ENCODE measurements at regions not wholly inside any gene's neighbourhood (a gene's known extent, or its start where the extent isn't known, plus 50 kb on each side); places are given as distances from the start of the nearest gene placed in this dataset.

DNA sequence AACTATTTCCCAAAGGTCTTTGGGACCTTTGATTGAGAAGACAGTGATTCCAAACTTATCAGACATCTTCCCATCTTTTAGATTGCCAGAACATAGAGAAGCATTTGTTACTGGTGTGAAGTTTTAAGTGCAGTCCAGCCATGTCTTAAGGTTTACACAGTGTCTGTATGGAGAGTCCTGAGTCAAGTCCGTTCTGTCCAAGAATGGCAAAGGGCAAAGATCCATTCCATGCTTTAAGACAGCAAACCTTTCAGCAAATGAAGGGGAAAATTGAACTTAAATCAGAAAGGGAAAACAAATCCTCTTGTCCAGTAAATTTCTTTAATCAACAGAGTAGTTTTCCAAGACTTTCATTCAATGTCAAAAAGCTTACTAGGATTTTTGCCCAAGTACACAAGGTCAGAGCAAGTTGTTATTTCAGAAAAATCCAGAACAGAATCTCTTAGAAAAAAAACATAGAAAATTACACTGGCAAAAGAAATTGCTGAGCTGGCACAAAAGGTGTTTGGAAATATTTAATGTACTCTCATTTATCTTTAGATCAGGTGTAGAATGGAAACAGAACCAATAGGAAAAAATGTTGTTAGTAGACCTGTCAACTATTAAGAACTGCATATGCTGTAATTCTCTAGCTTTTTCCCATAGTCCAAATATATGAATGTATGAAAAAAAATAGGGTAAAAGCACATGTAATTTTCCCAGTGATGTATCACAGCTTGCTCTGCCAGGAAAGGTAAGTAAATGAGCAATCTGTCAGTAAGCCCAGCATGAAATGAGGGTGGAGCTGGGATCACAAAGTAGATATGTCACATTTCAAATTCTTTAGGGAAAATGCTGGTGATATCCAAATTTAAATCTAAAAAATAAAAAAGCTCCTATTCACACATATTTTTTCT is 1099.9 kb downstream of the TUSC7 start:
- DNase-seq, result no peak

DNA sequence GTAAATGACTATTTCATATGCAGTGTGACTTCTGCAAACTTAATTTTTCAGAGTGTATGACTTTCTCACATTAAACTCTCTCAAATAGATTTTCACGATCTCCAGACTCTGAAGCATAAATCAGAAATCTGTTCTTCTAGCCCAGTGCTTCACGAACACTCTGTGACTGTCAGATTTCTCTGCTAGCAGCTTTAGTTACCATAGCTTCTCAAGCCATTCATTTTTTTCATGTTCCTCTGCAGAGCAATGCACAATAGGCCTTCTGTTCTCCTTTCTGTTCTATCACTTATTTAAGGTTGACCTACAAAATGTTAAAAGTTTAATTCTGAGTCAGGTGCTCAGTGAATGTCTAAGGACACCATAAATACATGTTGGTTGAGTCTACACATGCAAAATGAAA is 1102.2 kb downstream of the TUSC7 start:
- no peak for DNase-seq

DNA sequence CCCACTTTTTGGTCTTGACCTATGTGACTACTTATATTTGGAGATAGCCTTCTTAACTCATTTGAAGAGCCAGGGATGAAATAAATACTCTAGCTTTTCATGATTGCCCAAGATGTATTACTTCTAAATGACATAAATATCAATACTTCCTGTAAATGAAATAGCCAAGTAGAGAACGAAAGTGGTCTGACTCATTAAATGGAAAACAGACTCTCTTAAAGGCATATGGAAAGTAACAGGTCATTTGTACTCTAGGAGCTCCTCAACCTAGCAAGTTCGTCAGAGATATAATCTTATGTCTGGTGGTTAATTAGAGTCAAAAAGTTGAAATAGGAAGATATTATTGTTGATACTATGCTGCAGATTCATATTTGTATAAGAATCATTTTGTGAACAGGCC is 1105.4 kb downstream of the TUSC7 start:
- DNase-seq, result no peak

DNA sequence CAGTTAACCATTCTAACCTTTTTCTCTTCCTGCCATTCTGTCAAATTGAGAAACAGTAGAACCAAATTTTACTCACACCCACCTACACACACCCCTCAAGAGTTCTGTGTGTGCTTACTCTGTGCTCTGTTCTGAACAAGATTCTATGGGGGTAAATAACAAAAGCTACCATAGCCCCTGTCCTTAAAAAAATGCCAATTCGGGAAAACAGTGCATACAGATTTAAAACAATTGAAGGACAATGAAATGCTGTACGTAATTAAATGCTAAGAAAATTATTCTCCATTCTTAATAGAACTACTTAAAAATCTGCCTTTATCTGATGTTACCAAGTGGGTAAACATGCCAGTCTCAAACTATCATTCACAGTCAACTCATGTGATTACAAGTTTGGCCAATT is 1107.5 kb downstream of the TUSC7 start:
- DNase-seq, result no peak

DNA sequence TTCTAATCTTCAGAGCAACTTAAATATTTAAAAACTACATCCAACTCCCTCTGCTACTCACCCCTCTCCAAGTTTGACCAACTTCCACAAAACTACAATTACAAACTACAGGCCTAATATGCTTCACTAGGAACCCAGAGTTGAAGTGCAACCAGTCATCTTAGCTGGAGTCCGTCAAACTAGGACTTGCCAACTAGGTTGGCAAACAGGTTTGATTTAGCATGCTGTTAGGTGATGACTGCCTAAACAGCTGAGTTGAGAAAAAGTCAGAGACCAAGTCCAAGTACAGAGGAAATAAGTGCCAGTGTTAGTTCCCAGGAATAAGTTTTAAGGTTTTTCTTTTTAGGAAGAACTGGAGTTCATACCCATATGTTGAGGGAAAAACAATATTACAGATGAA is 1109.0 kb downstream of the TUSC7 start:
- DNase-seq, result no peak

DNA sequence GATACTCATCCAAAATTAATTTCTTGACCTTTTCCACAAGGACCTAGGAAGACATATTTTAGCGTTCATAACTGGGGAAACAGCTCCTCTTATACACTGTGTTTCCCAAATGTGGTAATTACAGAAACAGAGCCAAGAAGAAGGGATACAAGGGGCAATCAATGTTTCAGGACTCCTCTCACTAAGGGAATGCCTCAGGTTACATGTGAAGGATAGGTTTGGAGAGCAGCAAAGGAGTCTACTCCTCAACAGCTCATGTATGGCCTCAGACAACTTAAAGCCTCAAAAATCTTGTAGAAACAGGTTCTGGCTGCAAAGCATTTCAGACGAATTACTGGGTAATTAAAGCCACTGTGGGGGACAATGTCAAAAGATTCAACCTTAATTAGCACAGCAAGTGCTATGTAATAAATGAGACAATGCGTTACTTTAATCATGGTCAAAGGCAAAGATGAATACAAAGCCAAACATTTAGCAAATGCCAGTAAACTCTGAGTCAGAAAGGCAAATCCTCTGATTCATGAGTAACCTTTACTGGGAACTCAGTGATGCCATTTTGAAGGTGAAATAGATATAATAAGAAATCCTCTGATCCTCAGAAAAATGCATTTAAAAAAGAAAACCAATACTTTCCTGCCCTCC is 1111.2 kb downstream of the TUSC7 start:
- no peak for DNase-seq

DNA sequence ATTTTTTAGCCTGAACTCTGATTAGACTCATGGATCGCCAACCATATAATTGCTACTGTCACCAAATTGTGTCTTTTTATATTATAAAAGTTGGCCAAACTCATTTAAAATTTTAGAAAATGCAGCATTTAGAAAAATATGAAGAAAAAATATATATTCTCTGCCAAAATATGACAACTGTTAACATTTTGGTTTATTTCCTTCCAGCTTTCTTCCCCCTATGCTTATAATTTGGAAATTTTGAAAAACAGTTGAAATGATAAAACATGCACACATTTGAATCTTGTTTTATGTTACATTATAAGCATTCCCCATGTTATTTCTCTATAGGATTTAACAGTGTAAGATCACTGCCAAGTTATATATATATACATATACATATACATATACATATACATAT is 1112.8 kb downstream of the TUSC7 start:
- no peak for DNase-seq

DNA sequence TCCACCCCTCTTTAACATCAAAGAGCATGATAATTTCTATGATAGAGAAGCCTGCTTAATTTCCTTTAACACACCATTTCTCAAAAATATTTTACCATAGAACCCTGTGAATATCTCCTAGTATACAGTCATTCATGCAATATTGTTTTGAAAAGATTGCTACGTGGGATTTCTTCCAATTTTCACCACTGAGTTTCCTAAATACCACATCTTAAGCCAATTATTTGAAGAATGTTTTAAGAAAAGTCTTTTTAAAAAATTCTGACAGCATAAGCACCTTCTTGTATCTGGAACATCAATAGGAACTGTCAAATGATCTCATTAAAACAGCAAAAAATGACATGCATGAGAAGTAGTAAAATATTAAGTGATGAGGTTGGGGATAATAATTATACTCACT is 1126.7 kb downstream of the TUSC7 start:
- DNase-seq, result no peak

DNA sequence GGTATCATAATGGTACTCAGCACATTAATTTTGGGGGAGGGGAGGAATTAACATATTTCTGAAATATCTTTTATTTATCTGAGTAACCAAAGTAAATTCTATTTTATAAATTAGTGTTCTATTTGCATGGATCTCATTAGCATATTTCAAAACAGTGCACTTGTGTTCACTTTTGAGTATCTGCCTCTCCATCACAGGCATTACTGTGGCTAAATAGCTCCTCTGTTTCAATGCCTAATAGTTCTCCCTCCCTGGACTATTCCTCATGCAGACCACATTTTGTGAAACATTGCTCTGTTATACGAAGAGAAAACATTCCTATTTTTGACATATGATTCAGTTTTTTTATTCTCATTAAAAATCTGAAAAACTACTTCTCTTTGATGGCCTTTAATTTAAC is 1127.8 kb downstream of the TUSC7 start:
- DNase-seq, result no peak

DNA sequence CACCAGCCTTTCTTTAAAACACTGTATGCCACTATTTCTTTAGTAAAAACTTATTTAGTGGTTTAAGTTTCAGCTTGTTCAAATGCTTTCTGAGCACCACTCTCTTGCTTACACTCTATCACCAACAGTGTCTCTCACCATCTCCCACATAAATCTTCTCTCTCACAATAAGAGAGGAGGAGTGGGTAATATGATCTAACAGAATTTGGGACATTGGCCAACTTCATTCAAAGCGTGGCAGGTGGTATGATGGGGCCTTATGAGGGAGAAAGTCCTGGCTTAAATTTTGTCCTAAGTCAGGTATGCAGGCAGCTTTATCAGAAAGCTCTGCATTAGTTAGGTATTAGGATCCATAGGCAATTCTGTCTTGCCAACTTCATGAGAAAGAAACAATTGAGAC is 1132.5 kb downstream of the TUSC7 start:
- DNase-seq, result peak; percentile 57

DNA sequence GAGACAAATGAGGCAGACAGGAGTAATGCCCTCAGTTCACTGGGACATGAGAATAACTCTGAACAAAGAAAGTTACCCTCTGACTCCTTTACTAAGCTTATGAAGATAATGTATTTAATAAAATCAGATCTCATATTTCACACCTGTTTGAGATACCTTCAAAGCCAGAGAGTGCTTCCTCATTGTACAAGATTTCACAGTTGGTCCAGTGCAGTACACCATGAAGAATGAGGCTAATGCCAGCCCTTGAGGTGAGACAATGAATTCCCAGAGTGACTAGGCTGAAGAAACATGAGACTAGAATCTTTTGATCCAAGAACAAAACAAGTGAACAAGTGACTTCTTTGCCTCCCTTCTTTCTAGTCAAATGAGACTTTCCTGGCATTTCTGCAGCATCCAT is 1133.8 kb downstream of the TUSC7 start:
- peak; percentile 43 for DNase-seq

DNA sequence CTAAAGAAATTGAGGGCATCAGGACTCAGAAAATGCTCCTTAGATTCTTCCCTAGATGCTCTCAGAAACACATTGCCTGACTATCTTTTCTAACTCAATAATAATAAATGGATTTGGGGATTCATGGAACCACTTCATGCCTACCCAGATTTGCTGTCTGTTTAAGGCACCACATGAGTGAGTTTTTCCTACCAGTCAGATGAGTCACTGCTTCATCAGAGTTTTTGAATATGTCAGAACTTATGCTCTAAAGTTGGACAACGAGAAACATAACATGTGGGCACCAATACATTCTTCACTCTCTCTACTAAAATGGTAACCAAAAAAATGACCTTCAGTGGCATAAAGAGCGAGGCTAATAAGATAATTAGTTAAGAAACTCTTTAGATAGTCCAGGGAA is 1135.1 kb downstream of the TUSC7 start:
- no peak for DNase-seq

DNA sequence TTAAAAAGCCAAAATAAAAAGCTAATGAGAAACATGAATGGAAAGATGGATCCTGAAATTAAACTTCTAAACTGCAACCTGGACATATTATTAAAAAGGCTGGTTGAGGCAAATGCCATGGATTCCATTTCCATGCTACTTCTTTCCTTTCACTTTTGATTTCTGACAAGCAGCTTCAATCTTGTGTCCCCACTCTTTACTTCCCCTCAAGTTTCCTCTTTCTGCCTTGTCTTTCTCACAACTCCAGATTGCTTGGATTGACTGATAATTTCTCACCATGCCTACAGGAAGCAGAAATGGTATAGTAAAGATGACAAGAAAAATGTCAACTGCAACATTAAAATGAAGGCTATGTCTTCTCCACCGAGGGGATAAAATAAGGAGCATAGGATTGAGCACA is 1136.7 kb downstream of the TUSC7 start:
- DNase-seq, result no peak

DNA sequence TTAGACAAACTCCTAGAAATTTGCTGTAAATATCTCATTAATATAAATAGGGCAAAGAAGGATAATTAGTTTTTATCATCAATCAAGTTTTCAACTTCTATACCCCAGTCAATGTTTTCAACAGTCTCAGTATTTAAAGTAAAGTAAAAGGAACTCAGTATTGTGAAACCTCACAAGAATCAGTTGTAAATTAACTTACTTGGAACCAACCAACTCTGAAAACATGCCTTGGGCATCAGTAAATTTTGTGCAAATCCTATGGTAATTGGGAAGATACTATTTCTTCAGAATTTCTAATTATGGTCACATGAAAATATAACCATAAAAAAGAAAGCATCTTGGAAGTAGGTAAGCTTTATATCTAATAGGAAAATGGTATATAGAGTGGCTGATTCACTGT is 1139.0 kb downstream of the TUSC7 start:
- no peak for DNase-seq

DNA sequence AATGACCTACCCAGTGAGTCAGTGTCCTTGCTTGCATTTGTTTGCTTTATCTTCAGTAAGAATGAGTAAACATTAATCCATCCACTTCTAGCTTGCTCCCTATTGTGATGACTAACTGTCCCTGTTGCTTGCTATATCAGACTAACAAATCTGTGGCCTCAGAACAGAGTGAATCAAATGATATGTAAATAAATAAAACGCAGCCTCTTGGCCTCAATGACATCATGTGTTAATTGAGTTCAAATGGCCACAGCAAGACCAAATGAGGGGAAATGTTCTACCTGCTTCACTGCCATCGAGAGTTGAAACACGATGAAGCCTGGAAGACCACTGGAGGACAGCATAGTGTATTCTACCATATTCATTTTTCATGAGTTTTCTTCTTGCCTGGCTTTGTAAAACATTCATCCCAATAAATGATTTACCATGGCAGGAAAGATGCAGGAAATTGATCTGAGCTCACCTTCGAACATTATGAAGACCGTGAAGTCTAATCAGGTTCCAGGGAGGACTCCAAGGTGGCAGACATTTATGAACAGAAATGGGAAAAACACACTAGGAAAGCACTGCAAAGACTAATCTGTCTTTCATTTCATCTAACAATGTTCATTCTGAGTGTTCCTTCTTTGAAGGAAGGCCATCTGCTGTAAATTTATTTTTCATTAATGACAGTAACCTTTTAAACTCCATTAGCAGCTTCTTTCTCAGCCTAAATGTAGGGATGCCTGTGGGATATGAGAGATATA is 1144.5 kb downstream of the TUSC7 start:
- DNase-seq, result peak; percentile 20

DNA sequence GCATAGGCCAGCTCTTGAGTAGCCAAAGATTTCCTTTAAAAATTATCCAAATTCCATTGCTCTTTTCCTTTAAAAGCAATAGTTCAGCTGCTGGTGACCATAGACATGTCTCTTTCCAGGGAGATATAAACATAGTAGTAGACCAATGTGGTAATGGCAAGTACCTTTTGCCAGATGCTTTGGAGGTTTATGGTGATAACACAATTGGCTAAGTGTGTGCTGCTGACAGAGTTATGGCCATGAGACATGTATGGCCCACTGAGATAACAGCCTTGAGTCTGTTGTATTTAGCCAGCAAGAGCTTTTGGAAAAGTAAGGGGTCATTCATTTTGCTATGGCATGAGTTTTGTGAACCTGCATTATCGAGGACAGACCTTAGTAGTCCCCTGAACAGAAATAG is 1146.8 kb downstream of the TUSC7 start:
- no peak for DNase-seq

DNA sequence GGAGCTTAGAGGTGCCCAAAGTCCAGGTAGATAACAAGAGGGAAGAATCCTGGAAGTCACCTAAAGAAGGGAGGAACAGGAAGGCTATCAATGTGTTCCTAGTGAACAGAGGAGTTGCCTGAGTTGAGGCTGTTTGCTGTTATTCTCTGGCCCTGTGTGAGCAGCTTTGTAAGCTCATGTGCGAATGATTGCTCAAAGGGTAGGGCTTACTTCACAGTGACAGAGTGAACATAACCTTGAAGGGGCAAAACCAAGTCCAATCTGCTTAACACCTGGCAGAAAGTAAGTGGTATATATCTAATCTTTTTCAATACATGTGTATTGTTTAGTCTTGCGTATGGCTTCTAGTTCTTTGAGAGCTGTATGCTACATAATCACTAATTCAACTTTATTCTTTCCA is 1153.6 kb downstream of the TUSC7 start:
- no peak for DNase-seq

DNA sequence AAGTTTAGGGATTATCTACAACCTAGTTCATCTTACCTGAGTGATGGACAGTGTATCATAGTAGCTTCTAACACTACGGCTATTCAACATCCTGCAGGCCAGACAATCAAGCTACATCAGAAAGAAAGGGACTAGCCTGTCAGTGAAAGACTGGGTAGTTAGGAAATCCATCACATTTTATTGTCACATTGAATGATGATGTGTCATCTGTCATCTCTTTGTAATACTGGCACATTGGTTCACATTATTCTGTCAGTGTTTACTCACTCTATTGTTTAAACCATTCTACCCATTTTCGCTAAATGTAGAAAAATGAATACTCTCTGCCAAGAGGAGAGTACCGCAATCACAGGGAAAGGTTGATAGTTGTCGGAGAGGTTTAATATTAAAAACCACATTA is 1155.8 kb downstream of the TUSC7 start:
- DNase-seq, result no peak

DNA sequence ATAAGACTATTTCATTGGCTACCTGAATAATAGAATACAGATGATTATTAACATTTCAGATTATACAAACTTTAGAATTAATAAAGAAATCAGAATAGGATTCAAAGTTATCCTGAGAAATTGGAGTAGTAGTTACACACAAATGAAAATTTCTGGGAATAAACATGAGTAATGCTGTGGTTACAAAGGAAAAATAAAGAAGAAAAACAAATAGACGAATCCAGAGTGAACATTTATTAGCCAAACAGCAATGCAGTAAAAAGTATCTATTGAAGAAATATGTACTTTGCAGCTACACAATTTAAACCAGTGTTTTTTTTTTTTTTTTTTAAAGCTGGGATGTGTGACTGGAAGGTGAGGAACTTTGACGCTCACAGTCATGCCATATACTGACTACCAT is 1159.2 kb downstream of the TUSC7 start:
- DNase-seq, result no peak

DNA sequence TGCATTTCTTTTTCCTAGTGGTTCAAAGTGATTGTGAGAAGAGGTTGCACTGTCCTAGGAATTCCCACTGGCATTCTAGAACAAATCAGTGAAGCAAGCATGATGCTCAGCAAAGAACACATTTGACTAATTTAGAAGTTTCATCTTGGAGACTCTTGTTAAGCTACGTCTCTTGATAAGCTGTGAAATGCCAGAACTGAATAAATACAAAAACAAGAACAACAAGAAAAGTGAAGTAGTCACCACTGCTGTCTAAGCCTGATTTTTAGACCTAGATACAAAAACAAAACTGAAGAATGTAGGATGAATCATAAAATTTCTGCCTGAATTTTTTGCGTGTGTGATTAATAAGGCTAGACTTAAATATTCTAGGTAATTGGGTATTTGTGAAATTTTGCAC is 1162.4 kb downstream of the TUSC7 start:
- DNase-seq, result peak; percentile 2

DNA sequence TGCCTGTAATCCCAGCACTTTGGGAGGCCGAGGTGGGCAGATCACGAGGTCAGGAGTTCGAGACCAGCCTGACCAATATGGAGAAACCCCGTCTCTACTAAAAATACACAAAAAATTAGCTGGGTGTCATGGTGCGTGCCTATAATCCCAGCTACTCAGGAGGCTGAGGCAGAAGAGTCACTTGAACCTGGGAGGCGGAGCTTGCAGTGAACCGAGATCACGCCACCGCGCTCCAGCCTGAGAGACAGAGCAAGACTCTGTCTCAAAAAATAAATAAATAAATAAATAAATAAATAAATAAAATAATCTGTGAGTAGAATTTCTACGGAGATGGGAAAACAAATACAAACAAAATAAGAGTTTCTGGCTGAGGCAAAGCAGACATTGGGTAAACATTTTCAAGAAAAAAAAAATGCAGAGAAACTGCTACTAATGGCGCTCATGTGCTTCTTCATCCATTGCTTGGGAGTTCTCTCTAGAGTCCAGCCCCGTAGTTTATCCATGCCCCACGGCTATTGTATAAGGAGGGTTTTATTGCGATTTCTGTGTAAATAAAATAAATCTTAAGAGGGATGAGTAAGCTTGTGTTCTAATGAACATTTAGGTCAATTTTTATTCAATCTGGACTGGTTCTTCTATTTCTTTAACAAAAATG is 1161.9 kb downstream of the IGSF11 start:
- DNase-seq, result peak; percentile 76

DNA sequence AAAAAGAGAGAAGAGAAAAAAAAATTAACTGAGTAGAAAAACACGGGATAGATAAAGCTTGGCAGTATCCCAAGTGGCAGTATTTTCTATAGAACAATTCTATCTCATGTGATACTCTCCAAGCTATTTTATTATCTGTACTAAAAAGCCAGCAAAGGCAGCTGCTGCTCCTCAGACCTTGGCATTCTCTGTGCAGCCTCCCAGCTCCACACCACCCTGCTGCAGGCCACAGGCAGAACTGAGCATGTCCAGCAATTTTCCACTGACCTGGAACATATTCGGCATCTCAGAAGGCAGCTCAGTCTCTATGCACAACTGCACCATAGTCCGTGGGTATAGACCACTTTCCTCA is 1161.4 kb downstream of the IGSF11 start:
- DNase-seq, result peak; percentile 76

DNA sequence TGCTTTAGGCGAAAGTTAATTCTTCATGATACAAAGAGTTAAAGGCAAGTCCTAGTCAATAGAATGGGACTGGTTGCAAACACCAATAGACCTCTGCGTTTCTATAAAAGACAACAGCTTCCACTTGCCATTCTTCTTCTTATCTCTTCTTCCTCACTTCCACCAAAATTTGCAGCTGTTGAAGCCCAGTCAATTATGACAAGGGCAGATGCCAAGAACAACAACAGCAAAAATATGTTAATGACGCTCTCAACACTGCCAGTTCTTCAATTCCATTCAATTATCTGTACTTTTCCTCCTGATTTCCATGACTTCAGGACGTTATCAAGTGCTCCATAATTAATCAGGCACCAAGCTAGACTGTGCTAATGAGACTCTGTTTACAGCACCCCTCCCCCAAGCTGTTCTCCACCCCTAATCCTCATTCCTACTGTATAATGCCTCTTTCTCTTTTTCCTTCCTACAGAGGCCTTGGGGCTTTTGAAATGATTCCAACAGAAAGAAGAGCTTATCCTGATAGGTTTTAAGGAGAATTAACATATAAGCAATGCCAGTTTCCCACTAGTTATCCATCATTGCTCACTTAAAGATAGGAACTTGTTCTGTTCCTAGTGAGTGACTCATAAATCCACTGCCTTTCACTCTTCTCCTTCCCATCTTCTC is 1160.5 kb downstream of the IGSF11 start:
- peak; percentile 6 for DNase-seq

All from DMS79 (cell line).